HG03378 (cell line): ENCODE measurements at regions not wholly inside any gene's neighbourhood (a gene's known extent, or its start where the extent isn't known, plus 50 kb on each side); places are given as distances from the start of the nearest gene placed in this dataset.

Experiments
- ATAC-seq: cut with Tn5 transposase; IDR thresholded peaks from one replicate; pipeline ENCODE4 v1.9.1; 2021; ENCODE audit warnings: mild to moderate bottlenecking, moderate library complexity; ENCODE audit not compliant: unreplicated experiment

- ATAC-seq = no peak
These were observed 138.9 kb downstream of the RASEF start for GRCh38 chr9:82923912-82924605.
